GM18519 (cell line): ENCODE measurements at regions not wholly inside any gene's neighbourhood (a gene's known extent, or its start where the extent isn't known, plus 50 kb on each side); places are given as distances from the start of the nearest gene placed in this dataset.

Experiments used
- ATAC-seq: cut with Tn5 transposase; IDR thresholded peaks from one replicate; pipeline ENCODE4 v1.9.1; 2021; ENCODE audit warnings: mild to moderate bottlenecking, moderate library complexity; ENCODE audit not compliant: unreplicated experiment, low FRiP score

- no peak for ATAC-seq
These were observed 451.3 kb downstream of the SNAPC1 start for GRCh38 chr14:62213516-62213915.

GRCh38 chr14:62216121-62216520 is 453.9 kb downstream of the SNAPC1 start:
- no peak for ATAC-seq

GRCh38 chr14:62234849-62235248 is 472.6 kb downstream of the SNAPC1 start:
- ATAC-seq = no peak

GRCh38 chr14:62244221-62244620 is 482.0 kb downstream of the SNAPC1 start:
- ATAC-seq = no peak

GRCh38 chr14:62247266-62247665 is 485.0 kb downstream of the SNAPC1 start:
- no peak for ATAC-seq

- ATAC-seq = no peak
These were observed 489.0 kb downstream of the SNAPC1 start for GRCh38 chr14:62251237-62251636.

- no peak for ATAC-seq
These were observed 491.0 kb downstream of the SNAPC1 start for GRCh38 chr14:62253171-62253570.

- no peak for ATAC-seq
These were observed 491.7 kb downstream of the SNAPC1 start for GRCh38 chr14:62253911-62254310.

- no peak for ATAC-seq
These were observed 507.0 kb downstream of the SNAPC1 start for GRCh38 chr14:62269204-62269603.

- no peak for ATAC-seq
These were observed 508.0 kb downstream of the SNAPC1 start for GRCh38 chr14:62270236-62270635.

GRCh38 chr14:62280366-62280765 is 518.1 kb downstream of the SNAPC1 start:
- no peak for ATAC-seq

GRCh38 chr14:62283837-62284236 is 521.6 kb downstream of the SNAPC1 start:
- no peak for ATAC-seq

GRCh38 chr14:62289471-62289870 is 527.3 kb downstream of the SNAPC1 start:
- ATAC-seq = no peak

GRCh38 chr14:62301080-62301479 is 538.9 kb downstream of the SNAPC1 start:
- ATAC-seq = no peak

GRCh38 chr14:62301911-62302310 is 539.7 kb downstream of the SNAPC1 start:
- ATAC-seq = no peak

GRCh38 chr14:62303437-62303836 is 541.2 kb downstream of the SNAPC1 start:
- no peak for ATAC-seq

GRCh38 chr14:62304257-62304656 is 542.0 kb downstream of the SNAPC1 start:
- ATAC-seq = no peak

GRCh38 chr14:62307844-62308243 is 545.6 kb downstream of the SNAPC1 start:
- ATAC-seq = no peak

GRCh38 chr14:62308316-62308715 is 546.1 kb downstream of the SNAPC1 start:
- no peak for ATAC-seq

GRCh38 chr14:62308891-62309290 is 546.7 kb downstream of the SNAPC1 start:
- ATAC-seq = no peak

- ATAC-seq = no peak
These were observed 551.0 kb downstream of the SNAPC1 start for GRCh38 chr14:62313212-62313611.

GRCh38 chr14:62314221-62314620 is 552.0 kb downstream of the SNAPC1 start:
- no peak for ATAC-seq

GRCh38 chr14:62314871-62315270 is 552.7 kb downstream of the SNAPC1 start:
- no peak for ATAC-seq
